AG08395 (cell line): ENCODE measurements at regions not wholly inside any gene's neighbourhood (a gene's known extent, or its start where the extent isn't known, plus 50 kb on each side); places are given as distances from the start of the nearest gene placed in this dataset.

Experiments used
- DNase-seq: peaks from one replicate; pipeline ENCODE4 v3.0.0; 2012; ENCODE audit warnings: mixed read lengths, low spot score

- no peak for DNase-seq
Observed at GRCh38 chr17:72425133-72425793, 304.4 kb downstream of the SOX9 start.

DNA sequence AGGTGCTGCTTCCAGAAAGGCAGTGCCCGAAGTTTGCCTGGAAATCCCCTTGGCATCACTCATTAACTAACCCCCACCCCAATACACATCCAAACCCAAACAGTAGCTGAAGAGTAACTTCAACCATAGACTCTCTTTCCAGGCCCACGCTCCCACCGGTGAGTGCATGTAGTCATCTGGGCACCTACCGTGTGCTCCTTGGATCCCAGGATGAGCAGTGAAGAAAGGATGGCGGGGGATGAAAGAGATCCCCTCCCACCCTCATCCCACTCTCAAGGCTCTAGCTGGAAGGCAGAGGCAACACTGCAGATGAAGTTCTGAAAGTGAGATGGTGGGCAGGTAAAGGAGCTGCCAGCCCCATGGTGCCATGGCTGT, 305.0 kb downstream of the SOX9 start:
- no peak for DNase-seq

DNA sequence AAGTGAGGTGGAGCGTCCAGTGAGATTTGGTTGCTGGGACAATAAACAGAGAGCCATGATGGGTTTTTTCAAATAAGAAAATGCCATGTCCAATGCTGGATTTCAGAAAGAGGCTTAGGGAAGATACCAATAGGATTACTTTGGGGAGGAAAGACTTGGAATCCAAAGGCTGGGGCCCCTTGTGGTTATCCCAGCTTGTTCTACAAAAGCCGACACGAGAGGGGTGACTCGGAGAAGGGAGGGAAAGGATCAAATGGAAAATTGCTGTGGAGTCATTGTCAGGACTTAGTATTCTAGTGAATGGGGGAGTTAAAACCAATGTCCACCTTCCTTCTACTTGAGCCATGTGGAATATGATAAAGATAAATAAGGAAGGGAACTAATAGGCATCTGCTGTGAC, 305.5 kb downstream of the SOX9 start:
- no peak for DNase-seq

DNA sequence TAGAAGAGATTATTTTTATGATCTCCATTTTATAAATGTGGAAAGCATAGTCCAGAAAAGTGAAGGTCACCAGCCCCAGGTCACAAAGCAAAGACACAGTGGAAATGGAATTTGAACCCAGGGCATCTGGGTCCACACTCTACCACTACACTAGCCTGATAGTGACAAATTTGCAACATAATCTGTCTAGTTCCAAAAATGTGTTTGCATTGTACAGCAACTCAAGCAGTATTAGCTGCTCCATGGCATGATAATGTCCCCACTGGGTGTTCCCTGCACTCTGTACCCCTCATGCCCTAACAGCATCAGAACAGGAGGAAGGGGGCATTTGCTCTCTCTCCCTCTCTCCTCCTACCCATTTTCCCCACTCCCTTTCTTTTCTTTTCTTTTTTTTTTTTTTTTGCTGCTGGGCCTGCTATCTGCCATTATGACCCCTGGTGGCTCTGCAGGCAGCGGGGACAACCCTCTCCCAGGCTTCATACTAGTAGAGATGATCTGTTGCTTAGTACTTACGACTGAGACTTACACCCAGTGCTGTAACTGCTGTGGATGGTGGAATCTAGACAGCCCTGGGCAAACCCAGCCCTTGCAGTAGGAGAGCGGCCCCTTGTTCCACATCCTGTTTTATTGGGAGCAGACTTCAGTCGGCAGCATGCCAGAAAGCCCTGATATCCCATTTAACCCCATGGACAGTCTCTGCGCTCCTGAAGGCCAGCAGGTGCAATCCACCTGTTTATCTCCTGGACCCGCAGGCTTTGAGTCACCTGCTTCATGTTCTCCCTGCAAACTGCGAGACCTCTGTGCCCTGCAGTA, 306.3 kb downstream of the SOX9 start:
- no peak for DNase-seq

GRCh38 chr17:72427761-72428109, 306.9 kb downstream of the SOX9 start:
- DNase-seq: no peak

- no peak for DNase-seq
Observed at GRCh38 chr17:72429066-72429638, 308.3 kb downstream of the SOX9 start.

DNA sequence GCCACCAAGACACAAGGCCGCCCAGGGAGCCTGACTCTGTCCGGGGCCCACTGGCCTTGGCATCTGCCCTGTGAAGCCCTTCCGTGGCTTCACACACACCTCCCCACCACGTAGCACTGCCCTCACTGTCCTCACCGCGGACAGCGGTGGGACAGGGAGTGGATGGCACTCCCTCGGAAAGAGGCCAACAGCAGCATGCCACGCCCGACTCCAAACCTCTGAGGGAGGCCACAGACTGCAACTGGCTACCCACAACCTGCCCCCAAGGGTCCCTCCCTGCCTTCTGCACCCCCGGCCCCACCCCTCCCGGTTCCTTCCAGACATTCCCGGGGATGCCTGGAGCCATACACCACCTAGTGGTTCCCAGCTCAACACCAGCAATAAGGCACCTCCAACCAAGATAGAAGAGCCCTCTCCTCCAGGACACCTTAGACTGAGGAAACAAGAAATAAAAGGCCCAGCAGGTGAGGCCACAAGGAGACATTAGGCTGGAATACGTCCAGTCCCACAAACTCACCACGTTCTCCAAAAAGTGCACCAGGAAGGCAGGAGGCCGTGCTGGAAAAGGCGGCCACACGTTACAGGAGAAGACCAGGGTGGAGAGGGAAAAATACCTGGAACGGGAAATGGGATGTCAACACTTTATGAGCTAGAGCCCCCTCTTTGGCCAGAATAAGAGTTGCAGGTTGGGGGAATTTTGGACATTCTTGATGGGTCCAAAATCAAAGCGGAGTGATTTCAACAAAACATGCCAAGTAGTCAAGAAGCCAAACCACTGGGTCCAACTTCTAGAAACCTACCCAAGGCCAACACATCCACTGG, 310.0 kb downstream of the SOX9 start:
- DNase-seq: no peak

GRCh38 chr17:72432143-72432621, 311.4 kb downstream of the SOX9 start:
- DNase-seq: no peak

DNA sequence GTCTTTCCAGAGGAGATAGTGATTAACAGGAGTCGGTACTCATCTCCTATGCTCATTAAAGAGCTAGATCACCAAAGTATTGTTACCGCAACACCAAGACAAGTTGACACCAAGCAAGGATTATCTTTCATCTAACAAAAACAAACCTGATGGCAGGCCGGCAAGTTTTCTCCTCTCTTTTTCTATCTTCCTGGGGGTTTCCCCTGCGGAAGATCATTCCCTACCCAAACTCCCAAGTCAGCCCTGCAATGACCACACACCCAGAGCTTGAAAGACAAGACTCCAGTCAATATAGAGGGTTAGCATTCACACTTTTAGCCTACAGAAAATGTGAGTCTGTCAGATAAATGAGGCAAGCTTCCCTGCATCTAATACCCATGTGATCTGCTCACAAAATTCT, 312.1 kb downstream of the SOX9 start:
- DNase-seq: no peak

GRCh38 chr17:72433797-72434196, 313.0 kb downstream of the SOX9 start:
- DNase-seq: no peak

GRCh38 chr17:72434581-72434980, 313.8 kb downstream of the SOX9 start:
- no peak for DNase-seq

- no peak for DNase-seq
Observed at GRCh38 chr17:72434991-72435618, 314.3 kb downstream of the SOX9 start.

DNA sequence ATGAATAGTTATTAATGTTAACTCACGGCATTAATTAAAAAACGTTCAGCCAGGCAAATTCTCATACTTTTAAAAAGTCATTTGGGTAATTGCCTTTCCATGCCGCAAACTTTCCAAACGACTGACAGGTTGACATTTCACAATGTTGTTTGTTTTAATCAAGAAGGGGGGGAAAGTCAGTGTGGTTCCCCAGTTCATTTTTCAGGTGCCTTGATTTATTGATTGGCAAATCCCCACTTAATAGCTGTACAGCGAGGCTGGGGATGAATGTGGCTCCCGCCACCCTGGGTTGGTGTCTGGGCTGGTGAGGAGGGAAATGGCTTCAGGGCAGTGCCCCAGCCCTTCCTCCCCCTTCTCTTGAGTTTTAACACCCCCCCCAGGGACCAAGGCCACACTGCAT, 318.0 kb downstream of the SOX9 start:
- no peak for DNase-seq

DNA sequence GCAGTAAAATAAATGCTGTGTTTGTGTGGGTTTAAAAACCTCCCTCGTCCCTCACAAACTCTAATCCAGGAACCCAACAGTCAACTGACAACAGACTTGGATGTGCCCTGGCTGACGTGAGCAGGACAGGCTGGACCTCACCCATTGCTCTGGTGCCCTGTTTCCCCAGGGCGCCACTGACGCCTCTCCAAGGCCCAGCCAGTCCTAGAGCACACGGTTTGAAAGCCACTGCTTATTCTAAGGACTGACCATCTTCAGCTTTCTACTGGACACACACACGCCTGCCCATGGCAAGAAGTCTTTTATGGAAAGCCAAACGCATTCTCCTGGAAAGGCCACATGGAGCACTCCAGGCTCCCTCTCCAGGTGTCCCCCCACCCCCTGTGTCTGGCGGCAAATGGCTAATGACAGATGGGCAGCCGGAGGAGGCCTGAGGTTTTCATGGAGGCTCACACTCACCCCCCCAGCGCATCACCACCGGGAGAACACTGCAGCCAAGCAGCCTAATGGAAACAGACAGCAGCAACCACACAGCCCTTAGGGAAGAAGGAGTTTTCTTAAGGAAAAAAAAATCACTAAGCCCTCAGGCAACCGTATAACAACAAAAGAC, 319.2 kb downstream of the SOX9 start:
- DNase-seq: no peak

GRCh38 chr17:72440961-72441360, 320.1 kb downstream of the SOX9 start:
- no peak for DNase-seq

DNA sequence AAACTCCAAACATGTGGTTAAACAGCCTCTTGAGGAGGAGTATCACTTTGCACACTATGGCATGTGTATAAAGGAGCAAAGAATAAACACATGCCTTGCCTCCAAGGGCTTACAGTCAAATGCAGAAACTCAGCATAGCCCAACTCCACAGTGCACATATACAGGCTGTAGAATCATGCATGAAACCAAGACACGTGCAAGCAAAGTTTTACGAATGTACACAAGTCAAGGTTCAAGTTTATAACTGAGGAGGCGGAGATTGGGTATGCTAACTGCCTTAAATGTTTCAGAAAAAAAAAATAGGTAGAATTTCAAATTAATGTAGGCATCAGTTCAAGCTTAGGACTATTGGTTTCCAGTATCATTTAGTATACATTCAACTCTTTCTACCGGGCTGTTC, 321.1 kb downstream of the SOX9 start:
- no peak for DNase-seq

DNA sequence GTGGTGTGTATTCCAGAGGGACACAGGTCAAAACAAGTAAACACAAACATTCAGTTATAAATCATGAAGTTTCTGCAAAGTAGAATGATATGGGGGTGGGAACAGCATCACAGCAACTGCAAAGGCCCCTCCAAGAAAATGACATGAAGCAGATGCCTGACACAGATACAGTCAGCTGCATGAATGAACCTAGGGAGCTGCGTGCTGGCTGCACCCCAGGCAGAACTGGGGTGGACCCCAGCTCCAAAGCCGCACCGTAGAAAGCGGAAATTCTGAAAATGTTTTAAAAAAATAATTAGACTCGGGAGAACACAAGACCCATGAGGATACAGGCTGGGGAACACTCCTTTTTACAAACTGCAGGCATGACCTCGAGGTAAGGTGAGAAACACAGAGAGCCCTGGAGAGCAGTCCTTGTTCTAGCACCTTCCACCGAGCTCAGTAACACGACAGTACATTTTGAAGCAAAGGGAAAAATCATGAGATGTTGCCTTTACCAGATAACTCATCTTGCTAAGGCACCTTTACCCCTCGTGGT, 323.8 kb downstream of the SOX9 start:
- DNase-seq: no peak

DNA sequence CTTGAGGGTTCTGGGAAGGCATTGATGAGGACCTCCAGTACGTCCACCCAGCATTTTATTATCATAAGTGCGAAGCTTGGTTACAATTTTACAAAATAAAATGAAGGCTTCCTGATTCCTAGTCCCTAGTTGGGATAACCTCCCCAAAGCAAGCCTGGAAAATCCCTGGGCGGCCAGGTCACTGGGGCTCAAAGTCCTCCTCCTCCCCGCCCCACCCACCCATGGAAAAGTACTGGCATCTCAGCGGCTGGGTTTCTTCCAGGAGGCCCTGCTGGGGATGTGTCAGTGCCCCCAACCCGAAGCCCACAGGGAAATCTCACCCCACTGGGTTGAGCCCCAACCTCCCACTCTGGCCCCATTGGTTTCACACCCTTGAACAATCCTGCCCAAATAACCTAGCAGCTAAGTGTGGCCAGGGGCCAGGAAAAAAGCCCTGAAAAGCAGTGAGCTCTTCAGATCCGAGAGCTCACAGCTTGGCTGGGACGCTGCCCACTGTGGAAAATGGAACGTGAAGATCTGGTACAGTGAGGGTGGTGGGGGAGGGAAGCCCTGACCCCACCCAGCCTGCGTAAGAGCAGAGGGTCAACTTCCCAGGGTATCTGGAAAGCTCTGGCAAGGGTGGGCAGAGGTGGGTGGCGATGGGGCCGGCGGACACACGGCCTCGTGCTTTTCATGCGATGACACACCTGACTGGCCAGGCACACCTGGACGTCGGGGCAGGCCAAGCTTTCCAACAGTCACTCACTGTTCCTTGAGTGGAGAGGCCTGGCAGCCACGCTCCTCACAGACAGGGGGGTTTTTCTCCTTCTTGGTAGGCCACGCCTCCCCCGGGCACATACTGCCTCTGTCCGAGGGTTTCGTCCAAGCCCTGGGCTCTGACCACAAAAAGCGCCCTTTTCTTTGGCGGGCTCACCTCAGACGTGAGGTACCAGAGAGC, 324.5 kb downstream of the SOX9 start:
- DNase-seq: no peak

- no peak for DNase-seq
Observed at GRCh38 chr17:72446118-72446517, 325.3 kb downstream of the SOX9 start.
